BJ (cell line): ENCODE measurements at regions not wholly inside any gene's neighbourhood (a gene's known extent, or its start where the extent isn't known, plus 50 kb on each side); places are given as distances from the start of the nearest gene placed in this dataset.
"Not testable (repeated sequence)": the region's sequence is repeated elsewhere in the genome, so short reads cannot be mapped to it uniquely, and the experiment has no call there.

Experiments
- CTCF ChIA-PET: fragments of 350-600 bp; formaldehyde crosslinking; extraction: SDS; loops from one replicate; lab custom pipeline; 2021; ENCODE audit warnings: antibody characterized with exemption, inconsistent platforms; lab: Yijun Ruan, JAX
- POLR2A ChIA-PET: fragments of 300-600 bp; sonication (Branson Sonifier 250); formaldehyde crosslinking; extraction: SDS; loops from one replicate; lab custom pipeline; 2021; ENCODE audit warnings: antibody characterized with exemption; lab: Charles Lee
- DNase-seq: peaks from one replicate; pipeline ENCODE4 v3.0.0-alpha.2; 2011; ENCODE audit warnings: low read depth
- H3K27me3 ChIP-seq: 2 replicates; pipeline ENCODE4 v1.6.0; 2011; ENCODE audit warnings: low read length; ENCODE audit not compliant: control insufficient read depth, insufficient read depth
- H3K36me3 ChIP-seq: 2 replicates; pipeline ENCODE4 v1.5.1; 2011; ENCODE audit warnings: low read length; ENCODE audit not compliant: control insufficient read depth, insufficient read depth
- H3K4me3 ChIP-seq: 2 replicates; pipeline ENCODE4 v1.5.1; 2011; ENCODE audit warnings: low read depth, mild to moderate bottlenecking, control low read depth, low read length
- CTCF ChIP-seq: IDR thresholded peaks from 2 replicates; pipeline ENCODE4 v1.5.1; 2011; ENCODE audit warnings: low read depth, mild to moderate bottlenecking, control low read depth, inconsistent platforms, low read length, moderate library complexity; ENCODE audit not compliant: insufficient read depth

- DNase-seq: no peak
- no peak for TF ChIP-seq CTCF
- H3K4me3 ChIP-seq: no peak overlapping the region
- H3K27me3 ChIP-seq: no peaks in the 10 kb centered on the region
- POLR2A ChIA-PET: interaction anchor here (0.7 kb wide), 1 partner anchor 23 kb away, joined by 13 read pairs; no protein-coding TSS in a partner anchor
- H3K36me3 ChIP-seq: no peaks in the 10 kb centered on the region
- CTCF ChIA-PET: interaction anchor here (0.9 to 1.9 kb wide), 3 partner anchors 16 to 24 kb away, joined by 3 to 6 read pairs (median 4); no protein-coding TSS in a partner anchor
Observed at GRCh38 chr1:182166321-182166720, 104.8 kb upstream of the ZNF648 start.

- ChIA-PET POLR2A (no interaction called here), CTCF (interaction anchor here (1.0 to 1.3 kb wide), 2 partner anchors 21 to 233 kb away, joined by 4 to 6 read pairs; no protein-coding TSS in a partner anchor)
- no peak for TF ChIP-seq CTCF
- Histone ChIP-seq H3K4me3 (no peak overlapping the region), H3K27me3 (no peaks in the 10 kb centered on the region), H3K36me3 (no peaks in the 10 kb centered on the region)
- no peak for DNase-seq
Observed at GRCh38 chr1:182164273-182164672, 102.8 kb upstream of the ZNF648 start.

GRCh38 chr1:182163821-182164223 lies 102.3 kb upstream of the ZNF648 start:
- Histone ChIP-seq H3K4me3 (no peak overlapping the region), H3K27me3 (no peaks in the 10 kb centered on the region), H3K36me3 (no peaks in the 10 kb centered on the region)
- POLR2A ChIA-PET: no interaction called here
- TF ChIP-seq CTCF: no peak
- CTCF ChIA-PET: interaction anchor here (1.0 to 1.3 kb wide), 2 partner anchors 21 to 233 kb away, joined by 4 to 6 read pairs; no protein-coding TSS in a partner anchor
- DNase-seq: no peak

- no peak for TF ChIP-seq CTCF
- ChIA-PET POLR2A (no interaction called here), CTCF (interaction anchor here (0.7 to 1.7 kb wide), 2 partner anchors 25 to 48 kb away, joined by 3 read pairs; no protein-coding TSS in a partner anchor)
- no peaks in the 10 kb centered on the region for H3K36me3 ChIP-seq
- no peaks in the 10 kb centered on the region for H3K27me3 ChIP-seq
- DNase-seq: no peak
- no peak overlapping the region for H3K4me3 ChIP-seq
Observed at GRCh38 chr1:182159443-182159842, 97.9 kb upstream of the ZNF648 start.

- ChIA-PET CTCF (no interaction called here), POLR2A (no interaction called here)
- Histone ChIP-seq H3K4me3 (no peak overlapping the region), H3K36me3 (no peaks in the 10 kb centered on the region), H3K27me3 (no peaks in the 10 kb centered on the region)
- no peak for TF ChIP-seq CTCF
- DNase-seq: no peak
Observed at GRCh38 chr1:182157187-182157586, 95.7 kb upstream of the ZNF648 start.

- DNase-seq, H3K36me3 ChIP-seq, H3K27me3 ChIP-seq, POLR2A ChIA-PET, H3K4me3 ChIP-seq: not testable (repeated sequence)
- CTCF ChIA-PET: interaction anchor here (0.9 kb wide), 1 partner anchor 9 kb away, joined by 3 read pairs; no protein-coding TSS in a partner anchor
Observed at GRCh38 chr1:182154425-182154824, 92.9 kb upstream of the ZNF648 start.
